Psoas muscle (tissue), 7 donors: ENCODE measurements at regions not wholly inside any gene's neighbourhood (a gene's known extent, or its start where the extent isn't known, plus 50 kb on each side); places are given as distances from the start of the nearest gene placed in this dataset.
"Not testable (repeated sequence)": the region's sequence is repeated elsewhere in the genome, so short reads cannot be mapped to it uniquely, and the experiment has no call there.

Source experiments
- ATAC-seq, 4 donors: fragments of 200-7000 bp; cut with Tn5 transposase; one replicate each; pipeline ENCODE4 v1.9.1; 2020; ENCODE audit warnings: moderate library complexity in 3 of 4, mild to moderate bottlenecking in 2 of 4
- DNase-seq, 2 donors: peaks; one replicate each; pipeline ENCODE4 v3.0.0-alpha.2; 2020
- H3K27ac ChIP-seq: fragments of 200-600 bp; one replicate; pipeline ENCODE4 v1.8.0; 2022
- H3K27me3 ChIP-seq, 3 donors: fragments of 200-600 bp in 1 of 3; one replicate each; pipeline versions ENCODE4 v1.6.1 to v1.8.0; 2013 to 2022; ENCODE audit warnings: low read length in 2 of 3, mild to moderate bottlenecking in 2 of 3, moderate library complexity in 1 of 3; ENCODE audit not compliant: insufficient read depth in 3 of 3
- H3K36me3 ChIP-seq, 2 donors: fragments of 200-600 bp in 1 of 2; one replicate each; pipeline versions ENCODE4 v1.6.1 to v1.8.0; 2013 to 2022; ENCODE audit warnings: low read depth in 1 of 2, mild to moderate bottlenecking in 1 of 2, moderate library complexity in 1 of 2; ENCODE audit not compliant: insufficient read depth in 1 of 2
- H3K4me1 ChIP-seq: fragments of 200-600 bp; one replicate; pipeline ENCODE4 v1.8.0; 2022
- H3K4me3 ChIP-seq: fragments of 200-600 bp; one replicate; pipeline ENCODE4 v1.8.0; 2022; ENCODE audit warnings: mild to moderate bottlenecking
- H3K9me3 ChIP-seq: fragments of 200-600 bp; one replicate; pipeline ENCODE4 v1.8.0; 2022
- WGBS, 3 donors: extraction: QIAGEN DNeasy Blood & Tissue Kit; methylation state at CpG; one replicate each; pipeline versions ENCODE4 v1.1.6 to v1.1.7; 2013; 5-methylcytosine and 5-hydroxymethylcytosine counted together
- intact Hi-C, 2 donors: fragments of 100-400 bp; cut with DNase I; formaldehyde crosslinking; loops; one replicate each; pipeline versions ENCODE4 v1.11.0 to v1.14.2; 2022
- TF ChIP-seq, protein P1 (sequence below): fragments of 200-600 bp; IDR thresholded peaks from one replicate; pipeline ENCODE4 v1.8.0; 2022; ENCODE audit warnings: antibody characterized with exemption
- donor health status: healthy with polysubstance abuse.
- donor health status: DM: no; HTN: no; CAD: no; lungs with moderate emphysema.
- donor health status: Bipolar disorder and iron deficiency.
- donor health status: healthy.
- donor health status: DM: yes; HTN: yes; CAD: no.
- donor health status: DM: no; HTN: no; CAD: no.
- donor health status: DM: yes; HTN: yes; CAD: no.

- no peaks in the 10 kb centered on the region for H3K4me1 ChIP-seq
- TF ChIP-seq, protein P1, sequence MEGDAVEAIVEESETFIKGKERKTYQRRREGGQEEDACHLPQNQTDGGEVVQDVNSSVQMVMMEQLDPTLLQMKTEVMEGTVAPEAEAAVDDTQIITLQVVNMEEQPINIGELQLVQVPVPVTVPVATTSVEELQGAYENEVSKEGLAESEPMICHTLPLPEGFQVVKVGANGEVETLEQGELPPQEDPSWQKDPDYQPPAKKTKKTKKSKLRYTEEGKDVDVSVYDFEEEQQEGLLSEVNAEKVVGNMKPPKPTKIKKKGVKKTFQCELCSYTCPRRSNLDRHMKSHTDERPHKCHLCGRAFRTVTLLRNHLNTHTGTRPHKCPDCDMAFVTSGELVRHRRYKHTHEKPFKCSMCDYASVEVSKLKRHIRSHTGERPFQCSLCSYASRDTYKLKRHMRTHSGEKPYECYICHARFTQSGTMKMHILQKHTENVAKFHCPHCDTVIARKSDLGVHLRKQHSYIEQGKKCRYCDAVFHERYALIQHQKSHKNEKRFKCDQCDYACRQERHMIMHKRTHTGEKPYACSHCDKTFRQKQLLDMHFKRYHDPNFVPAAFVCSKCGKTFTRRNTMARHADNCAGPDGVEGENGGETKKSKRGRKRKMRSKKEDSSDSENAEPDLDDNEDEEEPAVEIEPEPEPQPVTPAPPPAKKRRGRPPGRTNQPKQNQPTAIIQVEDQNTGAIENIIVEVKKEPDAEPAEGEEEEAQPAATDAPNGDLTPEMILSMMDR: no peak
- ATAC-seq: no peak
- H3K27ac ChIP-seq: no peak overlapping the region
- DNase-seq: no peak
- H3K27me3 ChIP-seq: no peaks in the 10 kb centered on the region
- WGBS, 3 donors: 69 to 83% (median 79%) methylated on average over 7 of the region's 7 CpGs
- intact Hi-C loops: no loop called here
- H3K36me3 ChIP-seq: no peaks in the 10 kb centered on the region
- H3K9me3 ChIP-seq: no peaks in the 10 kb centered on the region
- H3K4me3 ChIP-seq: no peak overlapping the region
Observed at GRCh38 chr16:62276637-62277036, 240.4 kb upstream of the CDH8 start.

GRCh38 chr16:62272035-62272434, 235.8 kb upstream of the CDH8 start:
- intact Hi-C loops: no loop called here
- Histone ChIP-seq H3K4me3 (no peak overlapping the region), H3K4me1 (no peaks in the 10 kb centered on the region), H3K9me3 (no peaks in the 10 kb centered on the region), H3K36me3 (no peaks in the 10 kb centered on the region), H3K27ac (no peak overlapping the region), H3K27me3 (no peaks in the 10 kb centered on the region)
- ATAC-seq (no peak), DNase-seq (no peak)
- TF ChIP-seq, protein P1: no peak
- 45 to 69% (median 58%) methylated on average over 1 of the region's 1 CpG for WGBS, 3 donors

DNA sequence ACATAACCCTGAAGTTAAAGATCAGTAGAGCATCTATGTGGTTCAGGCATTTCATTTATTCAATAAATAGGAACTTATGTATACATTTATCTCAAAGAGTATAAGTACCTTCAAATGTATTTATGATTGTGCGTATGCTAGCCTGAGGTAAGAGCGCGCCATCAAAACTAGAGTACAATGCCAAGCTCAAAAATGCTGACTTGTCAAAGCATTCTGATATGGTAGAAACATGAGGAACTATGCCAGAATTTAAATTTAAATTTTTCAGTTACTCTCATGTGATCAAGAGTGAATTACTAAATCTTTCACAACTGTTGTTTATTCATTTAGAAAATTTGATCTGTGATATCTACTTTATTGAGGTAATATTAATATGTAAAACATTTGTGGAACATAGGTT, 225.5 kb upstream of the CDH8 start:
- ATAC-seq (no peak), DNase-seq (no peak)
- H3K36me3 ChIP-seq: no peaks in the 10 kb centered on the region
- no peak overlapping the region for H3K4me3 ChIP-seq
- 65 to 98% (median 83%) methylated on average over 3 of the region's 3 CpGs for WGBS, 3 donors
- H3K27ac ChIP-seq: no peak overlapping the region
- peaks cover 5% of the 10 kb centered on the region for H3K9me3 ChIP-seq
- no peaks in the 10 kb centered on the region for H3K27me3 ChIP-seq
- no peaks in the 10 kb centered on the region for H3K4me1 ChIP-seq
- intact Hi-C loops: no loop called here
- TF ChIP-seq, protein P1: no peak

- intact Hi-C loops, H3K36me3 ChIP-seq, H3K27ac ChIP-seq, ATAC-seq, DNase-seq, H3K9me3 ChIP-seq, H3K4me1 ChIP-seq, H3K4me3 ChIP-seq, H3K27me3 ChIP-seq: not testable (repeated sequence)
- 87 to 91% (median 89%) methylated on average over 2 of the region's 2 CpGs for WGBS, 3 donors
Observed at GRCh38 chr16:62258931-62259435, 222.7 kb upstream of the CDH8 start.

GRCh38 chr16:62256406-62256805, 220.2 kb upstream of the CDH8 start:
- WGBS, 3 donors: 26 to 39% (median 37%) methylated on average over 2 of the region's 2 CpGs
- no peaks in the 10 kb centered on the region for H3K4me1 ChIP-seq
- no peaks in the 10 kb centered on the region for H3K27me3 ChIP-seq
- ATAC-seq (no peak), DNase-seq (no peak)
- no peak overlapping the region for H3K4me3 ChIP-seq
- intact Hi-C loops: no loop called here
- TF ChIP-seq, protein P1: no peak
- H3K9me3 ChIP-seq: no peaks in the 10 kb centered on the region
- H3K27ac ChIP-seq: no peak overlapping the region
- H3K36me3 ChIP-seq: no peaks in the 10 kb centered on the region
